ENCODE measurements at regions not wholly inside any gene's neighbourhood (a gene's known extent, or its start where the extent isn't known, plus 50 kb on each side); places are given as distances from the start of the nearest gene placed in this dataset.

GRCh38 chr3:87426918-87427317 is 150.5 kb upstream of the POU1F1 start:
- H3K4me3 Mint-ChIP-seq (ENCODE audit: unreplicated experiment) = no peak overlapping the region
- H3K36me3 Mint-ChIP-seq (ENCODE audit: low read depth, unreplicated experiment) = no peaks in the 10 kb centered on the region
- H3K9me3 Mint-ChIP-seq (ENCODE audit: unreplicated experiment) = no peaks in the 10 kb centered on the region
- DNase-seq (ENCODE audit: low spot score) = no peak
- H3K4me1 Mint-ChIP-seq (ENCODE audit: unreplicated experiment) = no peaks in the 10 kb centered on the region
- TF ChIP-seq, protein P1, sequence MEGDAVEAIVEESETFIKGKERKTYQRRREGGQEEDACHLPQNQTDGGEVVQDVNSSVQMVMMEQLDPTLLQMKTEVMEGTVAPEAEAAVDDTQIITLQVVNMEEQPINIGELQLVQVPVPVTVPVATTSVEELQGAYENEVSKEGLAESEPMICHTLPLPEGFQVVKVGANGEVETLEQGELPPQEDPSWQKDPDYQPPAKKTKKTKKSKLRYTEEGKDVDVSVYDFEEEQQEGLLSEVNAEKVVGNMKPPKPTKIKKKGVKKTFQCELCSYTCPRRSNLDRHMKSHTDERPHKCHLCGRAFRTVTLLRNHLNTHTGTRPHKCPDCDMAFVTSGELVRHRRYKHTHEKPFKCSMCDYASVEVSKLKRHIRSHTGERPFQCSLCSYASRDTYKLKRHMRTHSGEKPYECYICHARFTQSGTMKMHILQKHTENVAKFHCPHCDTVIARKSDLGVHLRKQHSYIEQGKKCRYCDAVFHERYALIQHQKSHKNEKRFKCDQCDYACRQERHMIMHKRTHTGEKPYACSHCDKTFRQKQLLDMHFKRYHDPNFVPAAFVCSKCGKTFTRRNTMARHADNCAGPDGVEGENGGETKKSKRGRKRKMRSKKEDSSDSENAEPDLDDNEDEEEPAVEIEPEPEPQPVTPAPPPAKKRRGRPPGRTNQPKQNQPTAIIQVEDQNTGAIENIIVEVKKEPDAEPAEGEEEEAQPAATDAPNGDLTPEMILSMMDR (IDR thresholded peaks at IDR 0.05; ENCODE audit: unreplicated experiment) = no peak
- H3K27ac Mint-ChIP-seq (ENCODE audit: unreplicated experiment) = no peak overlapping the region
- H3K27me3 Mint-ChIP-seq (ENCODE audit: unreplicated experiment) = no peaks in the 10 kb centered on the region

GRCh38 chr3:87425056-87425455 is 148.7 kb upstream of the POU1F1 start:
- TF ChIP-seq, protein P1 (IDR thresholded peaks at IDR 0.05; ENCODE audit: unreplicated experiment) = no peak
- H3K27me3 Mint-ChIP-seq (ENCODE audit: unreplicated experiment) = no peaks in the 10 kb centered on the region
- no peak overlapping the region for H3K27ac Mint-ChIP-seq (ENCODE audit: unreplicated experiment)
- H3K36me3 Mint-ChIP-seq (ENCODE audit: low read depth, unreplicated experiment) = no peaks in the 10 kb centered on the region
- no peak for DNase-seq (ENCODE audit: low spot score)
- H3K4me3 Mint-ChIP-seq (ENCODE audit: unreplicated experiment) = no peak overlapping the region
- no peaks in the 10 kb centered on the region for H3K4me1 Mint-ChIP-seq (ENCODE audit: unreplicated experiment)
- no peaks in the 10 kb centered on the region for H3K9me3 Mint-ChIP-seq (ENCODE audit: unreplicated experiment)

GRCh38 chr3:87423336-87423735 is 147.0 kb upstream of the POU1F1 start:
- H3K27me3 Mint-ChIP-seq (ENCODE audit: unreplicated experiment) = no peaks in the 10 kb centered on the region
- H3K9me3 Mint-ChIP-seq (ENCODE audit: unreplicated experiment) = no peaks in the 10 kb centered on the region
- no peak overlapping the region for H3K27ac Mint-ChIP-seq (ENCODE audit: unreplicated experiment)
- H3K36me3 Mint-ChIP-seq (ENCODE audit: low read depth, unreplicated experiment) = no peaks in the 10 kb centered on the region
- TF ChIP-seq, protein P1 (IDR thresholded peaks at IDR 0.05; ENCODE audit: unreplicated experiment) = no peak
- H3K4me3 Mint-ChIP-seq (ENCODE audit: unreplicated experiment) = no peak overlapping the region
- DNase-seq (ENCODE audit: low spot score) = no peak
- H3K4me1 Mint-ChIP-seq (ENCODE audit: unreplicated experiment) = no peaks in the 10 kb centered on the region

DNA sequence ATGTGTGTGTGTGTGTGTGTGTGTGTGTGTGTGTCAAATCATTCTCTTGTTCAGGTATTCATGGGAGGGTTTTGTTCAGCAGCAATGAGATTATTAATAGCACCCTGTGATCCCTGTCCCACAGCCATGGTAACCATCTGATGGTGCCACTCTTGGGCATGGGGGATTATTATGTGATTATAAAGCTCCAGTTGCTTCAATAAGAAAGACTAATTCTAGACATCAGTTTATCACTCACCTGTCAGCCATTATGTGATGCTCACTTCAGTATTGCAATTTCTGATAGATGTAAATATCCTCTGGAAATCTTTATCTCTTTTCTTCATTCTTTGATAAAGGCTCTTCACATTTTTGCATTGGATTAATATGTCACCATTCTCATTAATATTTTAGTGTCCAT is 145.9 kb upstream of the POU1F1 start:
- H3K4me3 Mint-ChIP-seq (ENCODE audit: unreplicated experiment) = no peak overlapping the region
- DNase-seq (ENCODE audit: low spot score) = no peak
- no peaks in the 10 kb centered on the region for H3K4me1 Mint-ChIP-seq (ENCODE audit: unreplicated experiment)
- no peaks in the 10 kb centered on the region for H3K36me3 Mint-ChIP-seq (ENCODE audit: low read depth, unreplicated experiment)
- no peaks in the 10 kb centered on the region for H3K27me3 Mint-ChIP-seq (ENCODE audit: unreplicated experiment)
- H3K27ac Mint-ChIP-seq (ENCODE audit: unreplicated experiment) = no peak overlapping the region
- no peaks in the 10 kb centered on the region for H3K9me3 Mint-ChIP-seq (ENCODE audit: unreplicated experiment)
- TF ChIP-seq, protein P1 (IDR thresholded peaks at IDR 0.05; ENCODE audit: unreplicated experiment) = no peak

DNA sequence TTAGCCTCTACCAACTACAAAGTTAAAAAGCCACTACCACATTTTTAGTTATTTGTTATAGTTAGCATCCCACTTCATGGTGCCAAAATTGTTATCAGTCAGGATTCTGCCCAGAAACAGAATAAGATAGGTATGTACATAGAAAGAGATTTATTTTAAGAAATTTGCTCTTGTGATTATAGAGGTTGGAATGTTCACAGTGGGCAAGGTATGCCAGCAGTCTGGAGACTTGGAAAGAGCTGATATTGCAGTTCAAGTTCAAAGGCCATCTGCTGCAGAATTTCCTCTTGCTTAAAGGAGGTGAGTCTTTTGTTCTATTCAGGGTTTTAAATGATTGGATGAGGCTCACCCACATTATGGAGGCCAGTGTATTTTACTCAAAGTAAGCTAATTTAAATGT is 143.8 kb upstream of the POU1F1 start:
- Mint-ChIP-seq H3K27ac (ENCODE audit: unreplicated experiment) (no peak overlapping the region), H3K9me3 (ENCODE audit: unreplicated experiment) (no peaks in the 10 kb centered on the region), H3K27me3 (ENCODE audit: unreplicated experiment) (no peaks in the 10 kb centered on the region), H3K4me1 (ENCODE audit: unreplicated experiment) (no peaks in the 10 kb centered on the region), H3K36me3 (ENCODE audit: low read depth, unreplicated experiment) (no peaks in the 10 kb centered on the region), H3K4me3 (ENCODE audit: unreplicated experiment) (no peak overlapping the region)
- no peak for DNase-seq (ENCODE audit: low spot score)
- TF ChIP-seq, protein P1 (IDR thresholded peaks at IDR 0.05; ENCODE audit: unreplicated experiment) = no peak

All from endothelial cell (in vitro differentiated cells).